ENCODE measurements at regions not wholly inside any gene's neighbourhood (a gene's known extent, or its start where the extent isn't known, plus 50 kb on each side); places are given as distances from the start of the nearest gene placed in this dataset.

DNA sequence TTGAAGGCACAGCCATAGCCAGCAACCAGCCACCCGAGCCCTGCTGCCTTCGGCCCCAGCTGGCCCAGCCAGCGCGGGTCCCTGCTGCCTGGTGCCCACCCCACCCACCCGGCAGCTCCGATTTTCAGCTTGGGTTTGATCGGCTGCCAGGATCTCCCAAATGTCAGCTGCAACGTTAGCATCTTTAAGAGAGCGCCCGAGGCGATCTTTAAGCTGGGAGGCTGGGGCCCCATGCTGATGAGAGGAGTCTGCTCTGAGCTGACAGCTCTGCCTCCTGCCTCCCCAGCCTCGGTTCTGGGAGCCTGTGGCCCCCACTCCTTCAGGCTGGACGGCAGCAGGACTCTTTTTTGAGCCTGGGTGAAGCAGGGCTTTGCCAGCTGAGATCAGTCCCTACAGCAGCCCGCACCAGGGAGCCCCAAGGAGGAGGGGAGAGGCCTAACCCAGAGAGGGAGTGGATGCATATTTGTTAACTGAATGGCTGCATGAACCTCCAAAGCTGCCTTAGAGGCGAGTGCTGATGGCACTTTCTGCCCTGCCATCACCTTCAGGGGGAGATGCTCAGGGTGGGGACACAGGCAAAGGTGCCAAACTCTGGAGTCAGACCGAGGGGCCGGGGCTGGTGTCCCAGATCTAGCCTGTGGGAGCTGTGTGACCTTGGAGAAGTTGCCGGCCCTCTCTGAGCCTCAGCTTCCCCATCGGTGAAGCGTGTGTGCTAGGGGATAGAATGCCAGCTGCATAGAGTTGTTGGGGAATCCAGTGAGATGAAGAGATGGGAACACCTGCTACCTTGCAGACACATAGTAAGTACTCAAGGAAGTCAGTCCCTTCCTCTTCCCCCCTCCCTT is 165.5 kb downstream of the C9orf50 start:
- TF ChIP-seq GATA3 (IDR thresholded peaks at IDR 0.05; ENCODE audit: low read depth, low read length) (no peak), GATA2 (IDR thresholded peaks at IDR 0.05; ENCODE audit: low read depth, low read length) (no peak)

Data from SH-SY5Y (cell line).